ENCODE measurements at regions not wholly inside any gene's neighbourhood (a gene's known extent, or its start where the extent isn't known, plus 50 kb on each side); places are given as distances from the start of the nearest gene placed in this dataset.

- DNase-seq (no peak), ATAC-seq (ENCODE audit: insufficient read depth, low FRiP score) (no peak)
- no peak overlapping the region for H3K27ac ChIP-seq (ENCODE audit: low read depth in 1 of 2, low read length in 1 of 2)
- WGBS, 2 donors: 71 to 82% methylated on average over 3 of the region's 3 CpGs
- H3K4me1 ChIP-seq (ENCODE audit: control insufficient read depth in 5 of 5, insufficient read depth in 5 of 5, low read length in 5 of 5): no peaks in the 10 kb centered on the region
- H3K27me3 ChIP-seq (ENCODE audit: control insufficient read depth in 3 of 3, insufficient read depth in 3 of 3, low read length in 2 of 3): no peaks in the 10 kb centered on the region
- no peak overlapping the region for H3K9ac ChIP-seq (ENCODE audit: insufficient read depth in 1 of 2, low read length in 2 of 2)
- H3K4me3 ChIP-seq: no peak overlapping the region
- no peaks in the 10 kb centered on the region for H3K36me3 ChIP-seq (ENCODE audit: control insufficient read depth in 4 of 4, insufficient read depth in 4 of 4, low read length in 4 of 4)
- TF ChIP-seq CTCF (IDR thresholded peaks at IDR 0.05; ENCODE audit: control extremely low read depth, extremely low read depth): no peak
- peaks cover 0 to 1% (median 0%) of the 10 kb centered on the region in 4 donors for H3K9me3 ChIP-seq (ENCODE audit: control insufficient read depth in 4 of 4, insufficient read depth in 3 of 4, low read length in 3 of 4)
Observed at GRCh38 chr6:51450248-51450957, 631.7 kb downstream of the TFAP2B start.

- DNase-seq (no peak), ATAC-seq (ENCODE audit: insufficient read depth, low FRiP score) (no peak)
- no peaks in the 10 kb centered on the region for H3K36me3 ChIP-seq (ENCODE audit: control insufficient read depth in 4 of 4, insufficient read depth in 4 of 4, low read length in 4 of 4)
- TF ChIP-seq CTCF (IDR thresholded peaks at IDR 0.05; ENCODE audit: control extremely low read depth, extremely low read depth): no peak
- H3K4me1 ChIP-seq (ENCODE audit: control insufficient read depth in 5 of 5, insufficient read depth in 5 of 5, low read length in 5 of 5): no peaks in the 10 kb centered on the region
- WGBS, 2 donors: 93 to 97% methylated on average over 1 of the region's 1 CpG
- no peak overlapping the region for H3K4me3 ChIP-seq
- H3K9ac ChIP-seq (ENCODE audit: insufficient read depth in 1 of 2, low read length in 2 of 2): no peak overlapping the region
- H3K9me3 ChIP-seq (ENCODE audit: control insufficient read depth in 4 of 4, insufficient read depth in 3 of 4, low read length in 3 of 4): no peaks in the 10 kb centered on the region
- H3K27ac ChIP-seq (ENCODE audit: low read depth in 1 of 2, low read length in 1 of 2): no peak overlapping the region
- no peaks in the 10 kb centered on the region for H3K27me3 ChIP-seq (ENCODE audit: control insufficient read depth in 3 of 3, insufficient read depth in 3 of 3, low read length in 2 of 3)
Observed at GRCh38 chr6:51450958-51451357, 632.3 kb downstream of the TFAP2B start.

GRCh38 chr6:51456282-51456681, 631.1 kb downstream of the PKHD1 start:
- peaks cover 0 to 4% (median 0%) of the 10 kb centered on the region in 5 donors for H3K4me1 ChIP-seq (ENCODE audit: control insufficient read depth in 5 of 5, insufficient read depth in 5 of 5, low read length in 5 of 5)
- no peak overlapping the region for H3K27ac ChIP-seq (ENCODE audit: low read depth in 1 of 2, low read length in 1 of 2)
- H3K36me3 ChIP-seq (ENCODE audit: control insufficient read depth in 4 of 4, insufficient read depth in 4 of 4, low read length in 4 of 4): no peaks in the 10 kb centered on the region
- TF ChIP-seq CTCF (IDR thresholded peaks at IDR 0.05; ENCODE audit: control extremely low read depth, extremely low read depth): no peak
- H3K9ac ChIP-seq (ENCODE audit: insufficient read depth in 1 of 2, low read length in 2 of 2): no peak overlapping the region
- H3K9me3 ChIP-seq (ENCODE audit: control insufficient read depth in 4 of 4, insufficient read depth in 3 of 4, low read length in 3 of 4): no peaks in the 10 kb centered on the region
- ATAC-seq (ENCODE audit: insufficient read depth, low FRiP score): no peak
- no peak for DNase-seq
- no peak overlapping the region for H3K4me3 ChIP-seq
- H3K27me3 ChIP-seq (ENCODE audit: control insufficient read depth in 3 of 3, insufficient read depth in 3 of 3, low read length in 2 of 3): no peaks in the 10 kb centered on the region

- Histone ChIP-seq H3K27me3 (ENCODE audit: control insufficient read depth in 3 of 3, insufficient read depth in 3 of 3, low read length in 2 of 3) (no peaks in the 10 kb centered on the region), H3K4me1 (ENCODE audit: control insufficient read depth in 5 of 5, insufficient read depth in 5 of 5, low read length in 5 of 5) (peaks cover 0 to 4% (median 0%) of the 10 kb centered on the region in 5 donors), H3K9ac (ENCODE audit: insufficient read depth in 1 of 2, low read length in 2 of 2) (no peak overlapping the region), H3K36me3 (ENCODE audit: control insufficient read depth in 4 of 4, insufficient read depth in 4 of 4, low read length in 4 of 4) (no peaks in the 10 kb centered on the region), H3K4me3 (no peak overlapping the region), H3K9me3 (ENCODE audit: control insufficient read depth in 4 of 4, insufficient read depth in 3 of 4, low read length in 3 of 4) (no peaks in the 10 kb centered on the region), H3K27ac (ENCODE audit: low read depth in 1 of 2, low read length in 1 of 2) (no peak overlapping the region)
- DNase-seq (no peak), ATAC-seq (ENCODE audit: insufficient read depth, low FRiP score) (no peak)
- 27 to 31% methylated on average over 2 of the region's 2 CpGs for WGBS, 2 donors
- TF ChIP-seq CTCF (IDR thresholded peaks at IDR 0.05; ENCODE audit: control extremely low read depth, extremely low read depth): no peak
Observed at GRCh38 chr6:51459958-51460357, 627.5 kb downstream of the PKHD1 start.
